Parathyroid adenoma (tissue), 2 donors: ENCODE measurements at regions not wholly inside any gene's neighbourhood (a gene's known extent, or its start where the extent isn't known, plus 50 kb on each side); places are given as distances from the start of the nearest gene placed in this dataset.

Experiments
- H2AFZ ChIP-seq: fragments of 300-600 bp; sonication (generic); one replicate; pipeline ENCODE4 v1.7.0; 2017; ENCODE audit warnings: antibody characterized with exemption, mild to moderate bottlenecking
- H3K27ac ChIP-seq: fragments of 300-600 bp; sonication (generic); one replicate; pipeline ENCODE4 v1.7.0; 2017
- H3K27me3 ChIP-seq: fragments of 300-600 bp; sonication (generic); one replicate; pipeline ENCODE4 v1.7.0; 2017; ENCODE audit warnings: low read length; ENCODE audit not compliant: control insufficient read depth, insufficient read depth
- H3K36me3 ChIP-seq: fragments of 300-600 bp; sonication (generic); one replicate; pipeline ENCODE4 v1.7.0; 2017; ENCODE audit warnings: low read length; ENCODE audit not compliant: control insufficient read depth, insufficient read depth
- H3K4me1 ChIP-seq: fragments of 300-600 bp; sonication (generic); one replicate; pipeline ENCODE4 v1.7.0; 2017; ENCODE audit warnings: control low read depth
- H3K4me2 ChIP-seq: fragments of 300-600 bp; sonication (generic); one replicate; pipeline ENCODE4 v1.7.0; 2017; ENCODE audit warnings: low read length
- H3K4me3 ChIP-seq: fragments of 300-600 bp; sonication (generic); one replicate; pipeline ENCODE4 v1.7.0; 2017; ENCODE audit warnings: low read depth, low read length
- H3K79me2 ChIP-seq: fragments of 300-600 bp; sonication (generic); one replicate; pipeline ENCODE4 v1.7.0; 2017; ENCODE audit warnings: control low read depth
- H3K9ac ChIP-seq: fragments of 300-600 bp; sonication (generic); one replicate; pipeline ENCODE4 v1.7.0; 2017; ENCODE audit warnings: mild to moderate bottlenecking
- H3K9me3 ChIP-seq: fragments of 300-600 bp; sonication (generic); one replicate; pipeline ENCODE4 v1.7.0; 2017; ENCODE audit warnings: low read length; ENCODE audit not compliant: control insufficient read depth
- TF ChIP-seq, protein P1 (sequence below): fragments of 300-600 bp; sonication (generic); IDR thresholded peaks from one replicate; pipeline ENCODE4 v1.7.0; 2017; ENCODE audit warnings: antibody characterized with exemption, mild to moderate bottlenecking
- donor health status: primary hyperparathyroidism.

DNA sequence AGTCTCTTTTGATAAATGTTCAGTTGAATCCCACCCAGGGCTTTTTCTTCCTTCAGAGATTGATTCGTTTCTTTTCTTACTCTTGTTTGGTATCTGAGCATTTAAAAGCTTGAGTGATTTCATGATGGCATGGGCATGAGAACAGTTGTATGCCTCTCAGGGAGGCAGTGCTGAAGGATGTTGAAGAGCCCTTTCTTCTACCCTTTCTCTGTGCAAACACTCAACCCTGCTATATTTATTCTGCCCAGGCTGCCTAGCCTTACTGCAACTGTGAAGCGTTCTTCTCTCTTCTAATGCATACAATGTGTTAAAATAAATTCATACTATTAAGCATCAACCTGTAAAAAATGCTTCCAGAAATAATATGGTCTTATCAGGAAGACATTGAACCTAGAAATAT lies 367.6 kb upstream of the LCORL start:
- Histone ChIP-seq H3K79me2 (no peaks in the 10 kb centered on the region), H3K27me3 (no peaks in the 10 kb centered on the region)

DNA sequence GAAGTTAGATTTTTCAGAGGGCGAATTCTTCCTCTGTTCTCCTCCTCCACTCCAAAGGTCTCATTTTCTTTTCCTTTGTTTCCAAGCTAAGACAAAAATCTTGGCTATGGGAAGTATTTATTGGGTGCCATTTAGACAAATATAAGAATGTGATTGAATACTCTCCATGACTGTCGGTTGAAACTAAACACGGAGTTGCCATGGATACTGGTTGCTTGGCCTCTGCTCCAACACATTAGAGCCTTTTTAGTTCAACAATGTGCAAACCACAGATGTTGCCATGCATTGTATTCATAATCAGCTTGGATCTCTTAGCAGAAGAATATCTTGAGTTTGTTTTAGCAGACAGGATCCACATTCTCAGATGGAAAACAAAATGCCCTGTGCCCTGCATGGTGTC lies 366.5 kb upstream of the LCORL start:
- Histone ChIP-seq H3K4me3 (no peak overlapping the region), H3K4me1 (no peaks in the 10 kb centered on the region), H2AFZ (no peak overlapping the region), H3K27ac (no peak overlapping the region), H3K4me2 (no peak overlapping the region), H3K9ac (no peak overlapping the region), H3K79me2 (no peaks in the 10 kb centered on the region), H3K9me3 (no peaks in the 10 kb centered on the region), H3K27me3 (no peaks in the 10 kb centered on the region), H3K36me3 (no peaks in the 10 kb centered on the region)
- TF ChIP-seq, protein P1, sequence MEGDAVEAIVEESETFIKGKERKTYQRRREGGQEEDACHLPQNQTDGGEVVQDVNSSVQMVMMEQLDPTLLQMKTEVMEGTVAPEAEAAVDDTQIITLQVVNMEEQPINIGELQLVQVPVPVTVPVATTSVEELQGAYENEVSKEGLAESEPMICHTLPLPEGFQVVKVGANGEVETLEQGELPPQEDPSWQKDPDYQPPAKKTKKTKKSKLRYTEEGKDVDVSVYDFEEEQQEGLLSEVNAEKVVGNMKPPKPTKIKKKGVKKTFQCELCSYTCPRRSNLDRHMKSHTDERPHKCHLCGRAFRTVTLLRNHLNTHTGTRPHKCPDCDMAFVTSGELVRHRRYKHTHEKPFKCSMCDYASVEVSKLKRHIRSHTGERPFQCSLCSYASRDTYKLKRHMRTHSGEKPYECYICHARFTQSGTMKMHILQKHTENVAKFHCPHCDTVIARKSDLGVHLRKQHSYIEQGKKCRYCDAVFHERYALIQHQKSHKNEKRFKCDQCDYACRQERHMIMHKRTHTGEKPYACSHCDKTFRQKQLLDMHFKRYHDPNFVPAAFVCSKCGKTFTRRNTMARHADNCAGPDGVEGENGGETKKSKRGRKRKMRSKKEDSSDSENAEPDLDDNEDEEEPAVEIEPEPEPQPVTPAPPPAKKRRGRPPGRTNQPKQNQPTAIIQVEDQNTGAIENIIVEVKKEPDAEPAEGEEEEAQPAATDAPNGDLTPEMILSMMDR: no peak

More for the DNA sequence above, 367.6 kb upstream of the LCORL start:
- Histone ChIP-seq H3K4me3 (no peak overlapping the region), H3K4me2 (no peak overlapping the region), H3K4me1 (no peaks in the 10 kb centered on the region), H3K36me3 (no peaks in the 10 kb centered on the region), H3K27ac (no peak overlapping the region), H2AFZ (no peak overlapping the region), H3K9ac (no peak overlapping the region), H3K9me3 (no peaks in the 10 kb centered on the region)
- TF ChIP-seq, protein P1: no peak

DNA sequence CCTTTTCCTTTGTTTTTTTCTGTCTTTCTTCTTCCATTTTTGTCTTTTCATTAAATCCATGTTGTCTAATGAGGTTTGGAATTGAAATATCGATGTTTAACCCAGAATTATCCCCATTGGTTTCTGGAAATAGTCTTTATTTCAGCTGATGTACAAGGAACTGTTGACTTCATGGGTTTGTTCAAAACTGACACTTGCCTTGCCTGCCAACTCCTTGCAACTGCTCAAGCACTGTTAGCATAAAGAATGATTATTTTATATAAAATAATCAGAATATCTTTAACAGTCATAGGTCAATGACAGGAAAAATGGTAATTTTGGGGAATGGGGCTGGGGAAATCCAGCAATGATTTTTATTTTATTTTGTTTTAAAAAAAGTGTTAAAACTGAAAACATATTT lies 359.6 kb upstream of the LCORL start:
- no peak overlapping the region for H3K27ac ChIP-seq
- TF ChIP-seq, protein P1: no peak
- no peaks in the 10 kb centered on the region for H3K9me3 ChIP-seq

DNA sequence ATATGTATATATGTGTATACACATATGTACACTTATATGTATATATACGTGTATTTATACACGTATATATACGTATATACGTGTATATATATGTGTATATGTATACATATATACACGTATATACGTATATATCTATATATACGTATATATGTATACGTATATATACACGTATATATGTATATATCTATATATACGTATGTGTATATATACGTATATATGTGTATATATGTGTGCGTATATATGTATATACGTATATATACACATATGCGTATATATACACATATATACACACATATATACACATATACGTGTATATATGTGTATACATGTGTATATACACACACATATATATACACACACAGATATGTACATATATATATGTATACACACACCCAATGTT lies 348.0 kb upstream of the LCORL start:
- H3K36me3 ChIP-seq: no peaks in the 10 kb centered on the region
- no peaks in the 10 kb centered on the region for H3K79me2 ChIP-seq
- H3K4me1 ChIP-seq: no peaks in the 10 kb centered on the region
- no peak overlapping the region for H3K4me3 ChIP-seq
- H3K9me3 ChIP-seq: no peaks in the 10 kb centered on the region
- no peaks in the 10 kb centered on the region for H3K27me3 ChIP-seq
- no peak overlapping the region for H3K27ac ChIP-seq
- TF ChIP-seq, protein P1: no peak
- no peak overlapping the region for H3K9ac ChIP-seq
- H2AFZ ChIP-seq: no peak overlapping the region
- no peak overlapping the region for H3K4me2 ChIP-seq

More for the DNA sequence above, 359.6 kb upstream of the LCORL start:
- Histone ChIP-seq H3K4me3 (no peak overlapping the region), H3K36me3 (no peaks in the 10 kb centered on the region), H3K4me2 (no peak overlapping the region), H3K9ac (no peak overlapping the region), H3K79me2 (no peaks in the 10 kb centered on the region), H3K4me1 (no peaks in the 10 kb centered on the region), H3K27me3 (no peaks in the 10 kb centered on the region), H2AFZ (no peak overlapping the region)

DNA sequence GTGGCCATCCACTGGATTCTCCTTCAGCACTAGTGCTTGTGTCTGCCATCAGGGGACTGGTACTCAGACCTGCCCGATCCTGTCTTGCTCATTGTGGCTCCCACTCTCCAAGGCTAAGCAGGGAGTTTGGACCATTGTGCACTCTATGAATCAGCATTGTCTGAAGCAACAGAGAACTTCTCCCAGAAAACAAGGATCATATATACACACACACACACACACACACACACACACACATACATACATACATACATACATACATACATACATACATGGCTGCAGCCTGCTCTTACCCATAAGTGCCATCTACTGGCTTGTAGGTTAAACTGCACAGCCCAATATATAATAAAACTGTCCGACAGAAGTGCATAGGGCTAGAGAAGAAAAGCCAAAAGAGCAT lies 345.3 kb upstream of the LCORL start:
- Histone ChIP-seq H2AFZ (no peak overlapping the region), H3K9ac (no peak overlapping the region), H3K9me3 (no peaks in the 10 kb centered on the region), H3K4me3 (no peak overlapping the region), H3K79me2 (no peaks in the 10 kb centered on the region), H3K4me1 (no peaks in the 10 kb centered on the region), H3K36me3 (no peaks in the 10 kb centered on the region), H3K4me2 (no peak overlapping the region), H3K27me3 (no peaks in the 10 kb centered on the region), H3K27ac (no peak overlapping the region)
- TF ChIP-seq, protein P1: peak; percentile 41
